ENCODE measurements at regions not wholly inside any gene's neighbourhood (a gene's known extent, or its start where the extent isn't known, plus 50 kb on each side); places are given as distances from the start of the nearest gene placed in this dataset.

- no peak for FAIRE-seq
- no peak for DNase-seq (ENCODE audit: low spot score in 2 of 2)
Observed at GRCh38 chr2:40559175-40559574, 107.3 kb upstream of the SLC8A1 start.

DNA sequence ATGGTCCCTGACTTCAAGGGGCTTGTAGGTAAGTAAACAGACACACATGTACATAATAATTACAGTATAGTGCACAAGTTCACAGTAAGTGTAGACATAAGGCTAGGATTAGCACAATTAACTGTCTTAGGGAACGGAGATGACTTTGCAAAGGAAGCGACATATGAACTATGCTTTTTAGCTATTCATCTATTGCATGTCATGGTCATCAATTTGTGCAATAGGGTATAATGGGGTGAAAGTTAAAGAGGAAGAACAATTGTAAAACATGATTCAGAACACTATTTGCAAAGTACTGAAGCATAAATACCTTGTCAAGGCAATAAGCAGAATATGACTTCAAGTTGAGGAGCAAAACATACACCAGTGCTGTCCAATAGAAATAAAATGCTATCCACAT, 112.3 kb upstream of the SLC8A1 start:
- DNase-seq (ENCODE audit: low spot score in 2 of 2) = no peak
- FAIRE-seq = no peak

DNA sequence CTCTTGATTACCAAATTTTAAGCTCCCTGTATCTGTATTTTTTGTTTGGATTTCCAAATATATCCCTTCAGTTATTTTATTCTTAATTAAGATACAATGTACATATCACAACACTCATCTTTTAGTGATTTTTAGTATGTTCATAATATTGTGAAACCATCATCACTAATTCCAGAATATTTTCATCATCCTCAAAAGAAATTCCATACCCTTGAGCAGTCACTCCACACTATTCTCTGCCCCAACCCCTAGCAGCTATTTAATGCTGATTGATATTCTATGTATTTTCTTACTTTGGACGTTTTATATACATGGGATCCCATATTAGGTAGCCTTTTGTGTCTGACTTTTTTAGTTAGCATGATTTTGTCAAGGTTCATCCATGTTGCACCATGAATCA, 127.4 kb upstream of the SLC8A1 start:
- FAIRE-seq = no peak

GRCh38 chr2:40584432-40584831, 132.5 kb upstream of the SLC8A1 start:
- DNase-seq (ENCODE audit: low spot score in 2 of 2) (no peak), FAIRE-seq (no peak)

More for the DNA sequence above, 127.4 kb upstream of the SLC8A1 start:
- no peak for DNase-seq (ENCODE audit: low spot score in 2 of 2)

GRCh38 chr2:40591774-40592173, 139.9 kb upstream of the SLC8A1 start:
- no peak for FAIRE-seq
- no peak for DNase-seq (ENCODE audit: low spot score in 2 of 2)

DNA sequence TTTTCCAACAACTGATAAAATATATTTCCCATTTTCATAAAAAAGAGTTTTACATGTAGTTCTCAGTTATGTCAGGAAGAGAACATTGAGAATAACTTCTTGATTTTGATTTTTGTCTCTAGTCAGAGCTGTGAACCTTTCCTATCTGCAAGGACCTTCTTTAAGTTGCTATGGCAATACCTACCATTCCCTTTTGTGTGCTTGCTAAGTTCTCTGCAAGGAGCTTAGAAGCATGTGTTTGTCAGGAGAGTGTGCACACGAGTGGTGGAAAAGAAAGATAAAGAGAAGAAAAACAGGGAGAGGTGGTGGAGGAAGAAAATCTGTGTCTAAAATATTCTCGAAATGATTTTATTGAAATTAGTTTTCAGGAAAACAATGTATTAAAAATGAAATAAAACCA, 140.3 kb upstream of the SLC8A1 start:
- FAIRE-seq (no peak), DNase-seq (ENCODE audit: low spot score in 2 of 2) (no peak)

GRCh38 chr2:40606862-40607261, 155.0 kb upstream of the SLC8A1 start:
- FAIRE-seq = no peak
- DNase-seq (ENCODE audit: low spot score in 2 of 2) = no peak

- DNase-seq (ENCODE audit: low spot score in 2 of 2) (no peak), FAIRE-seq (no peak)
Observed at GRCh38 chr2:40611196-40611595, 159.3 kb upstream of the SLC8A1 start.

DNA sequence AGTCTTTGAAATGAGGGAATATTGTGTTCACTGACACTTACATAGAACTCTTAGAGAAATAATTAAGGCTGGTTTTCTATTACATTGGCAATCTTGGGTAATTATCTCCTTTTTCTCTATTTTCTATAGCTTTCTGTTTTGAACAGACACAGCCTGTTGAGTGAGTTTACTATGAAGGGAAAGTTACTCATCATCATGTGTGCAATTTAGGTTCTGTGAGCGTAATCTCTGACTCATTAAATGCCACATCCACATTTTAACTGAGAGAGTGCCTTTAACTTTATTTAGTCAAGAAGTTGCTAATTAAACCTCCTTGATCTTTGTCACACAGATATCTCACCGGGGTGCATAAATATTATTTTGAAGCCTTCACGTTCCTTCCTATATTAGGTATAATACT, 174.0 kb upstream of the SLC8A1 start:
- DNase-seq (ENCODE audit: low spot score in 2 of 2) (no peak), FAIRE-seq (no peak)

DNA sequence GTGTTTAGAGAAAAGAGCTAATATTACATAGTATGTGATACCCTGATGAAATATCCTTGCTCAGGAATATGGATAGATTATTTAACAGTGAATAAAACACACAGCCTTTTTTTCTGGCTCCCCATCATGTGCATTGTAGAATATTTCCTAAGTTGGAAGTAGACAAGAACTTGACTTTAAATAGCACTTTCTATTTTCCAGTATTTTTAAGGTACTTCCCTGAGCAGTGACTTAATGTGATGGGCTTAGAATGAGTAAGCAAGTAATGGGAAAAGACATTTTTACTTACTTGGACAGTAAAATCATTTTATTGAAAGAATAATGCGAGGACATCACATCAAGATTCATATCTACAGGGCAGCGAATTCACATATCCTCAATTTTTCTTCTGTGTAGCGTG, 176.7 kb upstream of the SLC8A1 start:
- DNase-seq (ENCODE audit: low spot score in 2 of 2) = no peak
- no peak for FAIRE-seq

DNA sequence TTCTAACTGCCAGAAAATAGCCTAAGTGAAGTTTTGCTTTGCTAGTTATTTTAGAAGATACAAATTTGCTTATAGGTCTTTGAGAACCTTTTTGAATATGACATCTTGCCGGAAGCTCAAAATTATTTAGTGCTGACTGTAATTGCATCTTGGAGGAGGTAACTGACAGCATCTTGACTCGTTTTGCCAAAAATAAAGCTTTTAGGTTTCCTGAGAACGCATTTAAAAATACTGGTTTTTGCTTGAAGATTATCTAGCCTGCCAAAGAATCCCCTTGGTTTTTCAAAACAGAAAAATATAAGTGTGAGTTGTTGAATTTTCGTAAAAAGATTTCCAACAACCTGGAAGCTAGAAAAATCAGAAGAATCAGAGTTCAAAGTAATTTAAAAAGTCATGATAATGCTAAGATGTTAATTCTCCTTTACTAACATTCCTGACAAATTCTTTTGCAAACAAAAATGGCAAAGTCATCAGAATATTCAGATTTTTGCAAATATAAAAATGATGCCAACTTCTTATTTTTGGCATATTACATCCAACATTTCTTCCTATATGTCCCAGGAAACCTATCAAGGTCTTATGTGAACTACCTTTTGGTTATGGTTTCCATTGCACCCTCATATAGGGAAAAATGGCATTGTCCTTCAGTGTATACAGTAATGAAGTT, 178.0 kb upstream of the SLC8A1 start:
- FAIRE-seq (no peak), DNase-seq (ENCODE audit: low spot score in 2 of 2) (no peak)

DNA sequence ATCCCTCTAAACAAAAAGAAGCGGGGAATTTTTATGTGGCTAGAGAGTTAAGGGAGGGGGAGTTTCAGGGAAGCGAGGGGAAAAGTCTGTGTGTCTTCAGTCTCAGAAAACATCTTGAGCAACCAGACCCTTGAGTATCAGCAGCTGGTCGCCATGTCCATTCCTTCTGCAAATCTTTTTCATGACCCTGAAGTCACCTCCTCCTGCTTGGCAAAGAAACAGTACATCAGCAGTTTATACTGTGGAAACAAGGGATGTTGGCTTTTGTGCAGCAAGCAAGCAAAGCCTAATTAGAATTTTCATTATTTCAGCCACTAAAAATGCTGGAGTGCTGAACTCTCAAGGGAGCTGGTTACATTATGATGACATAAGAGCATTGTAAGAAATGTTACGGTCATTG, 187.4 kb upstream of the SLC8A1 start:
- no peak for FAIRE-seq
- no peak for DNase-seq (ENCODE audit: low spot score in 2 of 2)

DNA sequence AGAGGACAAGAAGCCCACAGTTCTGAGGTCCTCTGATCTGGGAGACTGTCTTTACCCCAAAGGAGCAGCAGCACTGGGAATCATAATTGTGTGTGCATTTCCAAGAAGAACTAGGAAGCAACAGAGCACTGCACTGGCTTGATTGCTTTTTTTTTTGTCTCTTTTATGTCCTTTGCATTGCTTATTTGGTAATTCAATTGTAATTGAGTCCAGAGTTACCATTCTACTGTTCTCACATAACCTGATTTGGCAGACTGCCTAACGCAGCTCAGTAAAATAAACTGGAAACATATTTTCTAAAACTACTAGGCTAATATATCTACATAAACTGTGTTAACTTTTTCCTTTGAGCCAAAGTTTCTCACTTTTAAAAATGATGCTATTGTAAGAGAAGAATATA, 190.3 kb upstream of the SLC8A1 start:
- FAIRE-seq (no peak), DNase-seq (ENCODE audit: low spot score in 2 of 2) (no peak)

- FAIRE-seq = no peak
Observed at GRCh38 chr2:40642726-40643125, 190.8 kb upstream of the SLC8A1 start.

GRCh38 chr2:40646642-40647041, 194.8 kb upstream of the SLC8A1 start:
- FAIRE-seq (no peak), DNase-seq (ENCODE audit: low spot score in 2 of 2) (no peak)

More at GRCh38 chr2:40642726-40643125, 190.8 kb upstream of the SLC8A1 start:
- DNase-seq (ENCODE audit: low spot score in 2 of 2) = no peak

DNA sequence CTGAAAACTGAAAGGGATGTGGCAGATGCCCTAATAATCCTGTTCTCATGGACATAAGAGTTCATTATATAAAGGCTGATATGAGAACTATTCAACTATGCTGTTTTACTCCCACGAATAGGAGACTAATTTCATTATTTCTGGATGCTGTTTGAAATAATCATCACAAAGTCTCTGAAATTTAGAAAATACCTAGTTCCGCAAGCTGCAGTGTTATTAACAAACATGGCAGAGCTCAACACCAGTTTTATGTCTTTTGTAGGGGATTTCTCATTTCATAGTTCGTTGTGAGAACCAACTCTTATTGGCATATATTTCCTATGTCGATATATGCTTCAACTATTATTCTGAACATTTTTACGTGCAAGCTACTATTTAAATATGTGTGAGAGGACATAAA, 200.3 kb upstream of the SLC8A1 start:
- DNase-seq (ENCODE audit: low spot score in 2 of 2) (no peak), FAIRE-seq (no peak)

- no peak for DNase-seq (ENCODE audit: low spot score in 2 of 2)
Observed at GRCh38 chr2:40653829-40654228, 201.9 kb upstream of the SLC8A1 start.

GRCh38 chr2:40654346-40654745, 202.5 kb upstream of the SLC8A1 start:
- no peak for DNase-seq (ENCODE audit: low spot score in 2 of 2)

More at GRCh38 chr2:40653829-40654228, 201.9 kb upstream of the SLC8A1 start:
- no peak for FAIRE-seq

GRCh38 chr2:40658941-40659340, 207.1 kb upstream of the SLC8A1 start:
- DNase-seq (ENCODE audit: low spot score in 2 of 2) = no peak
- no peak for FAIRE-seq

More at GRCh38 chr2:40654346-40654745, 202.5 kb upstream of the SLC8A1 start:
- FAIRE-seq = no peak

DNA sequence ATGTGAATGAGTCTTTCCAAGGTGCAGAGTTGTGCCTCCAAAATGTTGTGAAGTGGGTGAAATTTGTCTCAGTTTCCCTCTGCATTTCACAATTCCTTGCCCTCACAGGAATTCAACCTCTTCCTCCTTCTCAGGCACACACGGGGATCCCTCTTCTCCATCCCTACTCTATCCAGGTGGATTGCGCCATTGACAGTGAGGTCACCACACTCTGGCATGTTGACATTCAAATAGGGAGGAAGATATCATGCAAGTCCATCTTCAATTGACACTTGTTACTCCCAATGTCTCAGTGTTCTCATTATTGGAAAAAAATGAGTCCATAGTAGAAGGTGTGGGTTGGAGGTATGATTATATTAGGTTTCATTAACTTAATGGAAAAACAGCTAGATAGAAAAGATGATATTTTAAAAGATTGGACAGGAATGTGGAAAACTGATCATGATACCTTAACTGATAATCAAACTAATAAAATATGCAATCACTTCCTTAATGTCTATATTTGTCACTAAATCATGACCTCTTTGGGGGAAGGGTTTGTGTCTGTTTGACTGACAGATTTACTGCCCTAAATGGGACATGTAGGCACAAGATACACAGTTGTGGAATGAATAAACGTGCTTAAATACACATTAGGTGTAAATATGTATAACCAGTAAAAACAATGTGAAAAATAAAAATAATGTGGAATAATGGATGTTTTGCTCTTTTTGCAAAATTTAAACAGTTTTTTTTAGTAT, 213.8 kb upstream of the SLC8A1 start:
- FAIRE-seq (no peak), DNase-seq (ENCODE audit: low spot score in 2 of 2) (no peak)

DNA sequence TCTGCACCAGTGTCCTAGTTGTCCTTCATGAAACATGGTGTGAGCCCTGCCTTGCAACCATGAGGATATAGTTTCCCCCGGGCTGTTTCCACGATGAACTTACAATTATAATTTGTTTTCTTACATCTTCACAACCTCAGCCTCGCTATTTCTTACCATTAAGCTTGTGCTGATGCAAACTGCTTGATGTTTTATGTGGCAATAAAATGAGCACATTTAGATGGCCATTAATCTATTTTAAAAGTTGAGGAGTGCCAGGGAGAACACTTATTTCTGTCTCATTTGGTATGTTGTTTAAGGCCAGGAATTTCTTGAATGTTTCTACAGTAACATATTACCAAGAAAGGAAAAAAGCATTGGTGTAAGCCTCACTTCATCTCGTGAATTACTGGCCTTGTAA, 214.5 kb upstream of the SLC8A1 start:
- DNase-seq (ENCODE audit: low spot score in 2 of 2) = no peak
- FAIRE-seq = no peak

- FAIRE-seq = no peak
- no peak for DNase-seq (ENCODE audit: low spot score in 2 of 2)
Observed at GRCh38 chr2:40668425-40668824, 216.5 kb upstream of the SLC8A1 start.
